Activated CD4-positive, alpha-beta memory T cell treated with anti-CD3 and anti-CD28 coated beads, Interleukin-2, amount 10 ng/mL, durations not matched to agents 7 days and 5 days (primary cell): ENCODE measurements at regions not wholly inside any gene's neighbourhood (a gene's known extent, or its start where the extent isn't known, plus 50 kb on each side); places are given as distances from the start of the nearest gene placed in this dataset.

Experiments
- CTCF ChIA-PET: fragments of 350-600 bp; sonication (Branson Sonifier 250); formaldehyde crosslinking; loops from one replicate; lab custom pipeline; 2021; ENCODE audit warnings: antibody characterized with exemption, inconsistent platforms; lab: Charles Lee
- POLR2A ChIA-PET: fragments of 350-600 bp; sonication (Branson Sonifier 250); formaldehyde crosslinking; loops from one replicate; lab custom pipeline; 2021; ENCODE audit warnings: antibody characterized with exemption; lab: Charles Lee
- DNase-seq: peaks from one replicate; pipeline ENCODE4 v3.0.0-alpha.2; 2020
- H3K27ac Mint-ChIP-seq: one replicate; pipeline ENCODE4 v1.8.0; 2021; ENCODE audit warnings: mild to moderate bottlenecking, mixed read lengths
- H3K27me3 Mint-ChIP-seq: one replicate; pipeline ENCODE4 v1.8.0; 2021; ENCODE audit warnings: mixed read lengths
- H3K36me3 Mint-ChIP-seq: one replicate; pipeline ENCODE4 v1.8.0; 2021; ENCODE audit warnings: low read depth, mixed read lengths
- H3K4me1 Mint-ChIP-seq: one replicate; pipeline ENCODE4 v1.8.0; 2021; ENCODE audit warnings: mixed read lengths
- H3K4me3 Mint-ChIP-seq: one replicate; pipeline ENCODE4 v1.8.0; 2021; ENCODE audit warnings: mild to moderate bottlenecking, mixed read lengths
- H3K9me3 Mint-ChIP-seq: one replicate; pipeline ENCODE4 v1.8.0; 2021; ENCODE audit warnings: mixed read lengths

GRCh38 chr3:161884830-161885229 is 388.2 kb downstream of the OTOL1 start:
- no peaks in the 10 kb centered on the region for H3K36me3 Mint-ChIP-seq
- H3K27me3 Mint-ChIP-seq, result no peaks in the 10 kb centered on the region
- DNase-seq, result no peak
- POLR2A ChIA-PET, result no interaction called here
- peaks cover 7% of the 10 kb centered on the region for H3K9me3 Mint-ChIP-seq
- no peak overlapping the region for H3K27ac Mint-ChIP-seq
- no peak overlapping the region for H3K4me3 Mint-ChIP-seq
- CTCF ChIA-PET, result no interaction called here
- no peaks in the 10 kb centered on the region for H3K4me1 Mint-ChIP-seq

GRCh38 chr3:161890147-161890625 is 393.6 kb downstream of the OTOL1 start:
- H3K27ac Mint-ChIP-seq, result no peak overlapping the region
- no peaks in the 10 kb centered on the region for H3K36me3 Mint-ChIP-seq
- H3K4me1 Mint-ChIP-seq, result no peaks in the 10 kb centered on the region
- H3K4me3 Mint-ChIP-seq, result no peak overlapping the region
- no peak for DNase-seq
- H3K27me3 Mint-ChIP-seq, result no peaks in the 10 kb centered on the region
- peaks cover 6% of the 10 kb centered on the region for H3K9me3 Mint-ChIP-seq
- CTCF ChIA-PET, result no interaction called here
- POLR2A ChIA-PET, result no interaction called here

- H3K36me3 Mint-ChIP-seq, result no peaks in the 10 kb centered on the region
- H3K27ac Mint-ChIP-seq, result no peak overlapping the region
- POLR2A ChIA-PET, result no interaction called here
- H3K9me3 Mint-ChIP-seq, result no peaks in the 10 kb centered on the region
- CTCF ChIA-PET, result no interaction called here
- no peaks in the 10 kb centered on the region for H3K27me3 Mint-ChIP-seq
- H3K4me3 Mint-ChIP-seq, result no peak overlapping the region
- no peak for DNase-seq
- no peaks in the 10 kb centered on the region for H3K4me1 Mint-ChIP-seq
Observed at GRCh38 chr3:161893972-161894371, 397.4 kb downstream of the OTOL1 start.

- no peaks in the 10 kb centered on the region for H3K4me1 Mint-ChIP-seq
- POLR2A ChIA-PET, result no interaction called here
- CTCF ChIA-PET, result no interaction called here
- H3K4me3 Mint-ChIP-seq, result no peak overlapping the region
- H3K9me3 Mint-ChIP-seq, result no peaks in the 10 kb centered on the region
- no peaks in the 10 kb centered on the region for H3K36me3 Mint-ChIP-seq
- no peaks in the 10 kb centered on the region for H3K27me3 Mint-ChIP-seq
- H3K27ac Mint-ChIP-seq, result no peak overlapping the region
- DNase-seq, result no peak
Observed at GRCh38 chr3:161894657-161895056, 398.0 kb downstream of the OTOL1 start.

GRCh38 chr3:161905520-161906132 is 409.0 kb downstream of the OTOL1 start:
- Mint-ChIP-seq H3K9me3 (peaks cover 6% of the 10 kb centered on the region), H3K27me3 (no peaks in the 10 kb centered on the region), H3K4me3 (no peak overlapping the region), H3K4me1 (no peaks in the 10 kb centered on the region), H3K36me3 (no peaks in the 10 kb centered on the region), H3K27ac (no peak overlapping the region)
- ChIA-PET POLR2A (no interaction called here), CTCF (no interaction called here)
- DNase-seq, result no peak

- Mint-ChIP-seq H3K27me3 (no peaks in the 10 kb centered on the region), H3K36me3 (no peaks in the 10 kb centered on the region), H3K9me3 (no peaks in the 10 kb centered on the region), H3K4me1 (no peaks in the 10 kb centered on the region), H3K27ac (no peak overlapping the region), H3K4me3 (no peak overlapping the region)
- no peak for DNase-seq
- CTCF ChIA-PET, result no interaction called here
- POLR2A ChIA-PET, result no interaction called here
Observed at GRCh38 chr3:161913786-161914389, 417.3 kb downstream of the OTOL1 start.

GRCh38 chr3:161914703-161915417 is 418.3 kb downstream of the OTOL1 start:
- ChIA-PET CTCF (no interaction called here), POLR2A (no interaction called here)
- no peak for DNase-seq
- no peaks in the 10 kb centered on the region for H3K36me3 Mint-ChIP-seq
- H3K27me3 Mint-ChIP-seq, result no peaks in the 10 kb centered on the region
- H3K4me1 Mint-ChIP-seq, result no peaks in the 10 kb centered on the region
- no peak overlapping the region for H3K4me3 Mint-ChIP-seq
- no peak overlapping the region for H3K27ac Mint-ChIP-seq
- H3K9me3 Mint-ChIP-seq, result peaks cover 3% of the 10 kb centered on the region

GRCh38 chr3:161915418-161915750 is 418.8 kb downstream of the OTOL1 start:
- Mint-ChIP-seq H3K36me3 (no peaks in the 10 kb centered on the region), H3K27me3 (no peaks in the 10 kb centered on the region), H3K4me1 (no peaks in the 10 kb centered on the region), H3K9me3 (peaks cover 3% of the 10 kb centered on the region), H3K4me3 (no peak overlapping the region), H3K27ac (no peak overlapping the region)
- no peak for DNase-seq
- ChIA-PET POLR2A (no interaction called here), CTCF (no interaction called here)

GRCh38 chr3:161920196-161920595 is 423.6 kb downstream of the OTOL1 start:
- DNase-seq, result no peak
- ChIA-PET CTCF (no interaction called here), POLR2A (no interaction called here)
- H3K9me3 Mint-ChIP-seq, result peaks cover 3% of the 10 kb centered on the region
- H3K27me3 Mint-ChIP-seq, result no peaks in the 10 kb centered on the region
- no peaks in the 10 kb centered on the region for H3K36me3 Mint-ChIP-seq
- H3K27ac Mint-ChIP-seq, result no peak overlapping the region
- H3K4me3 Mint-ChIP-seq, result no peak overlapping the region
- no peaks in the 10 kb centered on the region for H3K4me1 Mint-ChIP-seq

GRCh38 chr3:161925749-161926360 is 429.2 kb downstream of the OTOL1 start:
- no peak overlapping the region for H3K4me3 Mint-ChIP-seq
- H3K27ac Mint-ChIP-seq, result no peak overlapping the region
- ChIA-PET POLR2A (no interaction called here), CTCF (no interaction called here)
- peaks cover 4% of the 10 kb centered on the region for H3K9me3 Mint-ChIP-seq
- no peaks in the 10 kb centered on the region for H3K36me3 Mint-ChIP-seq
- no peaks in the 10 kb centered on the region for H3K4me1 Mint-ChIP-seq
- H3K27me3 Mint-ChIP-seq, result no peaks in the 10 kb centered on the region
- no peak for DNase-seq

- no peaks in the 10 kb centered on the region for H3K4me1 Mint-ChIP-seq
- H3K9me3 Mint-ChIP-seq, result peaks cover 8% of the 10 kb centered on the region
- H3K4me3 Mint-ChIP-seq, result no peak overlapping the region
Observed at GRCh38 chr3:161927131-161927530, 430.5 kb downstream of the OTOL1 start.

GRCh38 chr3:161939918-161940620 is 443.5 kb downstream of the OTOL1 start:
- DNase-seq, result no peak
- POLR2A ChIA-PET, result no interaction called here
- CTCF ChIA-PET, result no interaction called here
- no peaks in the 10 kb centered on the region for H3K36me3 Mint-ChIP-seq
- no peaks in the 10 kb centered on the region for H3K27me3 Mint-ChIP-seq
- H3K27ac Mint-ChIP-seq, result no peak overlapping the region
- no peaks in the 10 kb centered on the region for H3K4me1 Mint-ChIP-seq
- peaks cover 9% of the 10 kb centered on the region for H3K9me3 Mint-ChIP-seq
- no peak overlapping the region for H3K4me3 Mint-ChIP-seq

More at GRCh38 chr3:161927131-161927530, 430.5 kb downstream of the OTOL1 start:
- ChIA-PET CTCF (no interaction called here), POLR2A (no interaction called here)
- no peak overlapping the region for H3K27ac Mint-ChIP-seq
- H3K36me3 Mint-ChIP-seq, result no peaks in the 10 kb centered on the region
- no peak for DNase-seq
- no peaks in the 10 kb centered on the region for H3K27me3 Mint-ChIP-seq

GRCh38 chr3:161940621-161940965 is 444.0 kb downstream of the OTOL1 start:
- Mint-ChIP-seq H3K9me3 (peaks cover 11% of the 10 kb centered on the region), H3K4me1 (no peaks in the 10 kb centered on the region), H3K4me3 (no peak overlapping the region), H3K36me3 (no peaks in the 10 kb centered on the region), H3K27ac (no peak overlapping the region), H3K27me3 (no peaks in the 10 kb centered on the region)
- DNase-seq, result no peak
- ChIA-PET CTCF (no interaction called here), POLR2A (no interaction called here)
